Spleen (tissue), 7 donors: ENCODE measurements at regions not wholly inside any gene's neighbourhood (a gene's known extent, or its start where the extent isn't known, plus 50 kb on each side); places are given as distances from the start of the nearest gene placed in this dataset.

ENCODE experiments used
- CTCF ChIP-seq, 11 experiments: fragments of 200-600 bp in 7 of 11; fragments of 450-650 bp in 4 of 11; sonication (generic) in 4 of 11; IDR thresholded peaks in 8 of 11; conservative IDR thresholded peaks in 3 of 11; 1 replicate in 7 of 11; 2 replicates in 4 of 11; pipeline versions ENCODE4 v1.4.0 to v1.8.0; 2016 to 2021; ENCODE audit warnings: antibody characterized with exemption in 11 of 11, inconsistent platforms in 4 of 11, mild to moderate bottlenecking in 1 of 11
- POLR2A ChIP-seq, 3 donors: fragments of 450-650 bp; IDR thresholded peaks; one replicate each; pipeline ENCODE4 v1.5.1; 2017; ENCODE audit warnings: antibody characterized with exemption in 3 of 3, mild to moderate bottlenecking in 1 of 3
- POLR2AphosphoS5 ChIP-seq, 3 donors: sonication (generic); formaldehyde crosslinking; IDR thresholded peaks; one replicate each; pipeline ENCODE4 v1.5.1; 2017; ENCODE audit warnings: antibody characterized with exemption in 3 of 3
- donor health status: DM: no; HTN: no; CAD: no; lungs with moderate emphysema.
- donor health status: DM: no; HTN: no; CAD: no.
- donor health status: DM: no; HTN: no; CAD: no.

- TF ChIP-seq CTCF (IDR thresholded peaks at IDR 0.05 in 8 of 11, conservative IDR thresholded peaks at IDR 0.05 in 3 of 11) (no peak), POLR2AphosphoS5 (IDR thresholded peaks at IDR 0.05) (no peak), POLR2A (IDR thresholded peaks at IDR 0.05) (no peak)
Observed at GRCh38 chr14:34086223-34086757, 135.4 kb upstream of the EGLN3 start.
